ENCODE measurements at regions not wholly inside any gene's neighbourhood (a gene's known extent, or its start where the extent isn't known, plus 50 kb on each side); places are given as distances from the start of the nearest gene placed in this dataset.

Small RNA genes in the stretch of these regions (small RNA-seq; reads per million reads assigned to genes)
- 0 reads per million in 4 donors for gene AC011456.1
- 0 reads per million in 4 donors for gene RNA5SP471
- 0 to 0.82 (median 0.11) reads per million in 4 donors for gene RNA5SP472
- gene RNU6-967P: 0 reads per million in 4 donors

Measured in gastroesophageal sphincter (tissue), 4 donors.